DOHH2 (cell line): ENCODE measurements at regions not wholly inside any gene's neighbourhood (a gene's known extent, or its start where the extent isn't known, plus 50 kb on each side); places are given as distances from the start of the nearest gene placed in this dataset.
A peak's percentile ranks its signal among the peaks of the same experiment; 100 is the strongest.

Source experiments
- H3F3A ChIP-seq: fragments of 200-600 bp; sonication (generic), shearing (Covaris generic); 2 replicates; pipeline ENCODE4 v1.6.0; 2016; ENCODE audit warnings: antibody characterized with exemption, mild to moderate bottlenecking; ENCODE audit not compliant: control insufficient read depth, insufficient read depth
- H3K27ac ChIP-seq: fragments of 200-600 bp; sonication (generic); 2 replicates; pipeline ENCODE4 v1.5.1; 2014; ENCODE audit warnings: low read depth, mild to moderate bottlenecking, low read length, moderate library complexity
- H3K27me3 ChIP-seq: fragments of 200-600 bp; sonication (generic); 2 replicates; pipeline ENCODE4 v1.6.1; 2014; ENCODE audit warnings: mild to moderate bottlenecking, low read length, mixed read lengths; ENCODE audit not compliant: control insufficient read depth
- H3K36me3 ChIP-seq: fragments of 200-600 bp; sonication (generic); 2 replicates; pipeline ENCODE4 v1.6.1; 2014; ENCODE audit warnings: mild to moderate bottlenecking, low read length, moderate library complexity, mixed read lengths; ENCODE audit not compliant: control insufficient read depth
- H3K4me1 ChIP-seq: fragments of 200-600 bp; sonication (generic); 2 replicates; pipeline ENCODE4 v1.6.1; 2014; ENCODE audit warnings: mild to moderate bottlenecking, low read length, mixed read lengths; ENCODE audit not compliant: control insufficient read depth
- H3K4me2 ChIP-seq: fragments of 200-600 bp; sonication (generic); 2 replicates; pipeline ENCODE4 v1.6.0; 2014; ENCODE audit warnings: mild to moderate bottlenecking, low read length, moderate library complexity
- H3K4me3 ChIP-seq: fragments of 200-600 bp; sonication (generic); 2 replicates; pipeline ENCODE4 v1.5.1; 2014; ENCODE audit warnings: mild to moderate bottlenecking, low read length, mixed read lengths
- H3K79me2 ChIP-seq: fragments of 200-600 bp; sonication (generic); 2 replicates; pipeline ENCODE4 v1.6.1; 2014; ENCODE audit warnings: mild to moderate bottlenecking, low read length, mixed read lengths; ENCODE audit not compliant: control insufficient read depth
- H3K9me2 ChIP-seq: fragments of 200-600 bp; sonication (generic); replicated peaks from 2 replicates; pipeline ENCODE4 v1.6.1; 2014; ENCODE audit warnings: mild to moderate bottlenecking, low read length, mixed read lengths; ENCODE audit not compliant: control insufficient read depth
- H3K9me3 ChIP-seq: fragments of 200-600 bp; sonication (generic); 2 replicates; pipeline ENCODE4 v1.6.1; 2014; ENCODE audit warnings: antibody characterized with exemption, low read length, mixed read lengths; ENCODE audit not compliant: control insufficient read depth, insufficient read depth
- H4K20me1 ChIP-seq: fragments of 200-600 bp; sonication (generic); 2 replicates; pipeline ENCODE4 v1.6.0; 2014; ENCODE audit warnings: low read depth, mild to moderate bottlenecking, antibody characterized with exemption, low read length, moderate library complexity; ENCODE audit not compliant: control insufficient read depth, insufficient read depth
- CTCF ChIP-seq: fragments of 200-600 bp; sonication (generic); IDR thresholded peaks from one replicate; pipeline ENCODE4 v1.5.1; 2014; ENCODE audit warnings: antibody characterized with exemption, mild to moderate bottlenecking, low read depth, low read length; ENCODE audit not compliant: poor library complexity, severe bottlenecking
- EZH2phosphoT487 ChIP-seq: fragments of 200-600 bp; sonication (generic); IDR thresholded peaks from 2 replicates; pipeline ENCODE4 v1.6.1; 2017; ENCODE audit warnings: borderline replicate concordance, mild to moderate bottlenecking, antibody characterized with exemption, low read length, moderate library complexity, mixed read lengths

- no peaks in the 10 kb centered on the region for H3K79me2 ChIP-seq
- H3K9me2 ChIP-seq = no peaks in the 10 kb centered on the region
- 0 out of 2 replicates have a peak overlapping the region, but pooled peaks have one; percentile 19 for H3K4me2 ChIP-seq
- no peak for TF ChIP-seq CTCF
- no peak for TF ChIP-seq EZH2phosphoT487
- H3K27me3 ChIP-seq = no peaks in the 10 kb centered on the region
- no peaks in the 10 kb centered on the region for H4K20me1 ChIP-seq
- H3K4me1 ChIP-seq = peaks cover 9% of the 10 kb centered on the region
- H3K27ac ChIP-seq = no peak overlapping the region
- no peaks in the 10 kb centered on the region for H3K9me3 ChIP-seq
- H3F3A ChIP-seq = no peaks in the 10 kb centered on the region
- H3K4me3 ChIP-seq = no peak overlapping the region
- H3K36me3 ChIP-seq = no peaks in the 10 kb centered on the region
Measured at GRCh38 chrX:134718105-134718965, 60.1 kb upstream of the PLAC1 start.

- no peaks in the 10 kb centered on the region for H3K9me3 ChIP-seq
- no peak overlapping the region for H3K4me2 ChIP-seq
- H3K79me2 ChIP-seq = no peaks in the 10 kb centered on the region
- H3K27me3 ChIP-seq = no peaks in the 10 kb centered on the region
- peaks cover 9% of the 10 kb centered on the region for H3K4me1 ChIP-seq
- H3K36me3 ChIP-seq = no peaks in the 10 kb centered on the region
- H4K20me1 ChIP-seq = no peaks in the 10 kb centered on the region
- H3F3A ChIP-seq = no peaks in the 10 kb centered on the region
- H3K9me2 ChIP-seq = no peaks in the 10 kb centered on the region
- TF ChIP-seq CTCF (no peak), EZH2phosphoT487 (no peak)
- no peak overlapping the region for H3K4me3 ChIP-seq
- no peak overlapping the region for H3K27ac ChIP-seq
Measured at GRCh38 chrX:134717698-134718097, 59.4 kb upstream of the PLAC1 start.

- no peaks in the 10 kb centered on the region for H3K36me3 ChIP-seq
- no peak overlapping the region for H3K4me2 ChIP-seq
- H3K79me2 ChIP-seq = no peaks in the 10 kb centered on the region
- H3K9me3 ChIP-seq = no peaks in the 10 kb centered on the region
- no peak overlapping the region for H3K27ac ChIP-seq
- no peaks in the 10 kb centered on the region for H3K9me2 ChIP-seq
- peaks cover 9% of the 10 kb centered on the region for H3K4me1 ChIP-seq
- TF ChIP-seq CTCF (no peak), EZH2phosphoT487 (no peak)
- H3F3A ChIP-seq = no peaks in the 10 kb centered on the region
- peaks cover under 1% of the 10 kb centered on the region; the same call in 1 of the 2 replicates for H3K27me3 ChIP-seq
- no peaks in the 10 kb centered on the region for H4K20me1 ChIP-seq
- no peak overlapping the region for H3K4me3 ChIP-seq
Measured at GRCh38 chrX:134716620-134717012, 58.3 kb upstream of the PLAC1 start.
